ENCODE measurements at regions not wholly inside any gene's neighbourhood (a gene's known extent, or its start where the extent isn't known, plus 50 kb on each side); places are given as distances from the start of the nearest gene placed in this dataset.

- ATAC-seq: peak in 2 of 4 donors; percentile 36 to 49
- Histone ChIP-seq H3K4me1 (no peaks in the 10 kb centered on the region), H3K27me3 (no peaks in the 10 kb centered on the region), H3K36me3 (no peaks in the 10 kb centered on the region), H3K9me3 (no peaks in the 10 kb centered on the region), H3K4me3 (no peak overlapping the region), H3K27ac (no peak overlapping the region)
- no peak for DNase-seq
- no peak for TF ChIP-seq POLR2A (IDR thresholded peaks at IDR 0.05)
- WGBS (ENCODE audit: insufficient coverage, low coverage, low lambda C conversion rate, missing lambda C conversion rate): 67% methylated on average over 9 of the region's 9 CpGs
- intact Hi-C loops (cut with DNase I): no loop called here
Measured at GRCh38 chr4:32748498-32748897, 2028.3 kb downstream of the PCDH7 start.

DNA sequence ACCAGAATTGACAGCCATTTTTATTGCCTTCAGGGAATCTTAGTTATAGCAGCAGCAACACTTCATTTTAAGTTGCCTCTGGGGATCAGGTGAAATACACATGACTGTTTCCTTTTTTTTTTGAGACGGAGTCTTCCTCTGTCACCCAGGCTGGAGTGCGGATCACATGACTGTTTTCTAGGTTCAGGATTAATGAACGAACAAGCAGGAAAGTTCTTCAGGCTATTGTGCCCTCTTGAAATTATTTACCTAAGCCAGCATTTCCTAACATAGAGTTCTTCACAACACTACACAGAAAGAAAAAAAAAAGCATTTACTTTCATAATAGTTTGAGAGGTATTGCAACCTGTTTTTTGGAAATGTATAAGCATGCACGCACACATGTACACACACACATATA, 2032.8 kb downstream of the PCDH7 start:
- 75% methylated on average over 4 of the region's 4 CpGs for WGBS (ENCODE audit: insufficient coverage, low coverage, low lambda C conversion rate, missing lambda C conversion rate)
- TF ChIP-seq, protein P1, sequence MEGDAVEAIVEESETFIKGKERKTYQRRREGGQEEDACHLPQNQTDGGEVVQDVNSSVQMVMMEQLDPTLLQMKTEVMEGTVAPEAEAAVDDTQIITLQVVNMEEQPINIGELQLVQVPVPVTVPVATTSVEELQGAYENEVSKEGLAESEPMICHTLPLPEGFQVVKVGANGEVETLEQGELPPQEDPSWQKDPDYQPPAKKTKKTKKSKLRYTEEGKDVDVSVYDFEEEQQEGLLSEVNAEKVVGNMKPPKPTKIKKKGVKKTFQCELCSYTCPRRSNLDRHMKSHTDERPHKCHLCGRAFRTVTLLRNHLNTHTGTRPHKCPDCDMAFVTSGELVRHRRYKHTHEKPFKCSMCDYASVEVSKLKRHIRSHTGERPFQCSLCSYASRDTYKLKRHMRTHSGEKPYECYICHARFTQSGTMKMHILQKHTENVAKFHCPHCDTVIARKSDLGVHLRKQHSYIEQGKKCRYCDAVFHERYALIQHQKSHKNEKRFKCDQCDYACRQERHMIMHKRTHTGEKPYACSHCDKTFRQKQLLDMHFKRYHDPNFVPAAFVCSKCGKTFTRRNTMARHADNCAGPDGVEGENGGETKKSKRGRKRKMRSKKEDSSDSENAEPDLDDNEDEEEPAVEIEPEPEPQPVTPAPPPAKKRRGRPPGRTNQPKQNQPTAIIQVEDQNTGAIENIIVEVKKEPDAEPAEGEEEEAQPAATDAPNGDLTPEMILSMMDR (IDR thresholded peaks at IDR 0.05): no peak
- TF ChIP-seq POLR2A (IDR thresholded peaks at IDR 0.05): no peak
- H3K4me1 ChIP-seq: no peaks in the 10 kb centered on the region
- DNase-seq: no peak
- H3K9me3 ChIP-seq: no peaks in the 10 kb centered on the region
- ATAC-seq: peak in 1 of 4 donors; percentile 23
- no peaks in the 10 kb centered on the region for H3K27me3 ChIP-seq
- H3K27ac ChIP-seq: no peak overlapping the region
- no peak overlapping the region for H3K4me3 ChIP-seq
- intact Hi-C loops (cut with DNase I): no loop called here
- no peaks in the 10 kb centered on the region for H3K36me3 ChIP-seq

DNA sequence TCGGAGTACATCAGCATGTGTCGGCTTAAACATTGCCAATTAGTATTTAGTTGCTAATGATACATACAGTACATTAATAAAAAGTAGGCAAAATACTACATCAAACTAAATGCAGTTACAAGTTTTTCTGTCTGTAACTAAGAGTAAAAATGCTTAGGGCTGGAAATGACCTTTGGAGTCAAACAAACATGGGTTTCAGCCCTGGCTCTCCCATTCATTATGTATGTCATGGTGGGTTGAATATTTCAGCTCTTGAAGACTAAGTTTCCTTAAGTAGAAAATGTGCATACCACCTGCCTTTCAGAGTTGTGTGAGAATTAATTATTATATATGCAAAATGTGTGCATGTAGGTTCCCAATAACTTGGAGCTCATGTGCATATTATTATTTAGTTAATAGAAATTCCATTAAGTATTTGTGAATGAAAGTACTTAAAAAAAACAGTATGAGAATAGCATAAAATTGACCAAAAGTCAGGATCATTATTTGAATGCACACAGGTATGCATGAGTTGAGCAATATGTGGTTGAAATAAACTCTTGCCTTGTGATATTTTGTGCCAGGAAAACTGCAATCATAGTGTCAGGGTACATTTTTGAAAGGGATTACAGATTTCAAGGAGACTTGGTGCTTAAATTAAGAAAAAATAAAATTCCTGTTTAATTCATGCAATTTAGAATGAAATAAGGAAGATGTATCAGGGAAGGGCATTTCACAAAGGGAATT, 2048.7 kb downstream of the PCDH7 start:
- Histone ChIP-seq H3K27ac (no peak overlapping the region), H3K4me3 (no peak overlapping the region), H3K4me1 (peaks cover 0 to 10% (median 0%) of the 10 kb centered on the region in 4 donors), H3K36me3 (no peaks in the 10 kb centered on the region), H3K9me3 (no peaks in the 10 kb centered on the region), H3K27me3 (no peaks in the 10 kb centered on the region)
- DNase-seq (no peak), ATAC-seq (peak; percentile 60 to 88 (median 75))
- WGBS (ENCODE audit: insufficient coverage, low coverage, low lambda C conversion rate, missing lambda C conversion rate): 100% methylated on average over 2 of the region's 2 CpGs
- TF ChIP-seq, protein P1 (IDR thresholded peaks at IDR 0.05): no peak
- no peak for TF ChIP-seq POLR2A (IDR thresholded peaks at IDR 0.05)
- intact Hi-C loops (cut with DNase I): no loop called here

GRCh38 chr4:32771491-32771890, 2051.3 kb downstream of the PCDH7 start:
- Histone ChIP-seq H3K27ac (no peak overlapping the region), H3K4me1 (peaks cover 0 to 17% (median 2%) of the 10 kb centered on the region in 4 donors), H3K36me3 (no peaks in the 10 kb centered on the region), H3K27me3 (no peaks in the 10 kb centered on the region), H3K9me3 (no peaks in the 10 kb centered on the region), H3K4me3 (no peak overlapping the region)
- intact Hi-C loops (cut with DNase I): no loop called here
- DNase-seq (no peak), ATAC-seq (no peak)
- WGBS (ENCODE audit: insufficient coverage, low coverage, low lambda C conversion rate, missing lambda C conversion rate): 76% methylated on average over 6 of the region's 6 CpGs
- TF ChIP-seq POLR2A (IDR thresholded peaks at IDR 0.05): no peak
- TF ChIP-seq, protein P1 (IDR thresholded peaks at IDR 0.05): no peak

- 16% methylated on average over 5 of the region's 5 CpGs for whole genome bisulfite sequencing (ENCODE audit: insufficient coverage, low coverage, low lambda C conversion rate, missing lambda C conversion rate)
- H3K27me3 ChIP-seq: no peaks in the 10 kb centered on the region
- DNase-seq (peak in 1 of 3 donors; percentile 65), ATAC-seq (peak; percentile 97 to 99 (median 98))
- H3K4me1 ChIP-seq: peaks cover 0 to 20% (median 4%) of the 10 kb centered on the region in 4 donors
- no peaks in the 10 kb centered on the region for H3K36me3 ChIP-seq
- H3K9me3 ChIP-seq: no peaks in the 10 kb centered on the region
- H3K27ac ChIP-seq: no peak overlapping the region
- intact Hi-C loops (cut with DNase I): no loop called here
- TF ChIP-seq POLR2A (IDR thresholded peaks at IDR 0.05): no peak
- TF ChIP-seq, protein P1 (IDR thresholded peaks at IDR 0.05): peak; percentile 33 to 68 (median 58)
- H3K4me3 ChIP-seq: no peak overlapping the region
Measured at GRCh38 chr4:32775049-32775448, 2054.9 kb downstream of the PCDH7 start.

Data from right lobe of liver (tissue), 6 donors.